GM23338 (cell line): ENCODE measurements at regions not wholly inside any gene's neighbourhood (a gene's known extent, or its start where the extent isn't known, plus 50 kb on each side); places are given as distances from the start of the nearest gene placed in this dataset.

Source experiments
- ATAC-seq: fragments of 200-7000 bp; cut with Tn5 transposase; 3 replicates; pipeline ENCODE4 v1.9.1; 2020
- DNase-seq: peaks from one replicate; pipeline ENCODE4 v3.0.0-alpha.2; 2015; ENCODE audit warnings: low spot score
- H2AFZ ChIP-seq: fragments of 200-600 bp; sonication (generic); 2 replicates; pipeline ENCODE4 v1.8.0; 2016; ENCODE audit warnings: antibody characterized with exemption, mild to moderate bottlenecking, moderate library complexity
- H3F3A ChIP-seq: fragments of 200-600 bp; sonication (generic); replicated peaks from 2 replicates; pipeline ENCODE4 v1.8.0; 2017; ENCODE audit warnings: antibody characterized with exemption, mixed run types, low read depth
- H3K27ac ChIP-seq: fragments of 200-600 bp; sonication (generic); 2 replicates; pipeline ENCODE4 v1.6.1; 2016; ENCODE audit warnings: low read depth
- H3K27me3 ChIP-seq: fragments of 200-600 bp; sonication (generic); 2 replicates; pipeline ENCODE4 v1.8.0; 2016; ENCODE audit warnings: mild to moderate bottlenecking, mixed run types, moderate library complexity; ENCODE audit not compliant: insufficient read depth
- H3K36me3 ChIP-seq: fragments of 200-600 bp; sonication (generic); 2 replicates; pipeline ENCODE4 v1.8.0; 2016; ENCODE audit warnings: mild to moderate bottlenecking; ENCODE audit not compliant: insufficient read depth
- H3K4me1 ChIP-seq: fragments of 200-600 bp; sonication (generic); 2 replicates; pipeline ENCODE4 v1.8.0; 2016; ENCODE audit warnings: mild to moderate bottlenecking, moderate library complexity; ENCODE audit not compliant: insufficient read depth
- H3K4me2 ChIP-seq: fragments of 200-600 bp; sonication (generic); 2 replicates; pipeline ENCODE4 v1.7.1; 2017; ENCODE audit warnings: mixed run types
- H3K4me3 ChIP-seq: fragments of 200-600 bp; sonication (generic); 2 replicates; pipeline ENCODE4 v1.6.1; 2016; ENCODE audit warnings: mixed run types
- H3K79me2 ChIP-seq: fragments of 200-600 bp; sonication (generic); replicated peaks from 2 replicates; pipeline ENCODE4 v1.8.0; 2017; ENCODE audit warnings: mild to moderate bottlenecking; ENCODE audit not compliant: insufficient read depth
- H3K9me2 ChIP-seq: fragments of 200-600 bp; sonication (generic); 2 replicates; pipeline ENCODE4 v1.8.0; 2017; ENCODE audit not compliant: insufficient read depth
- H4K20me1 ChIP-seq: fragments of 200-600 bp; sonication (generic); replicated peaks from 2 replicates; pipeline ENCODE4 v1.8.0; 2017; ENCODE audit warnings: mild to moderate bottlenecking; ENCODE audit not compliant: insufficient read depth
- H3K27ac Mint-ChIP-seq: 2 replicates; pipeline ENCODE4 v1.8.0; 2020; ENCODE audit warnings: inconsistent platforms, mild to moderate bottlenecking, moderate library complexity, mixed read lengths
- H3K27me3 Mint-ChIP-seq: 3 replicates; pipeline ENCODE4 v1.8.0; 2022; ENCODE audit warnings: low read depth, mild to moderate bottlenecking, moderate library complexity, mixed read lengths, inconsistent platforms; ENCODE audit not compliant: insufficient read depth, poor library complexity
- H3K36me3 Mint-ChIP-seq: 3 replicates; pipeline ENCODE4 v1.8.0; 2021; ENCODE audit warnings: low read depth, mild to moderate bottlenecking, inconsistent platforms, moderate library complexity, mixed read lengths
- H3K4me1 Mint-ChIP-seq: 3 replicates; pipeline ENCODE4 v1.8.0; 2020; ENCODE audit warnings: mild to moderate bottlenecking, inconsistent platforms, mixed read lengths
- H3K4me3 Mint-ChIP-seq: 3 replicates; pipeline ENCODE4 v1.8.0; 2021; ENCODE audit warnings: moderate library complexity, mild to moderate bottlenecking, inconsistent platforms, mixed read lengths
- H3K9me3 Mint-ChIP-seq: 3 replicates; pipeline ENCODE4 v1.8.0; 2020; ENCODE audit warnings: moderate library complexity, mild to moderate bottlenecking, inconsistent platforms, mixed read lengths
- CTCF ChIP-seq, 2 experiments: fragments of 200-600 bp in 1 of 2; sonication (generic) in 1 of 2; conservative IDR thresholded peaks; 2 replicates each; pipeline versions ENCODE4 v1.5.1 to v1.6.1; 2016 to 2017; ENCODE audit warnings: antibody characterized with exemption in 2 of 2, low read depth in 2 of 2, mild to moderate bottlenecking in 2 of 2, moderate library complexity in 1 of 2
- ETS1 ChIP-seq: IDR thresholded peaks from 2 replicates; pipeline ENCODE4 v1.6.1; 2016; ENCODE audit warnings: antibody characterized with exemption
- EZH2 ChIP-seq: fragments of 200-600 bp; sonication (generic); IDR thresholded peaks from one replicate; pipeline ENCODE4 v1.8.0; 2017; ENCODE audit warnings: antibody characterized with exemption, mild to moderate bottlenecking, low read depth; ENCODE audit not compliant: unreplicated experiment
- NANOG ChIP-seq: IDR thresholded peaks from 2 replicates; pipeline ENCODE4 v1.6.1; 2016; ENCODE audit warnings: antibody characterized with exemption, borderline replicate concordance
- POLR2AphosphoS5 ChIP-seq: IDR thresholded peaks from 2 replicates; pipeline ENCODE4 v1.6.1; 2016; ENCODE audit warnings: antibody characterized with exemption, low read depth
- STAT1 ChIP-seq: IDR thresholded peaks from one replicate; pipeline ENCODE4 v1.6.1; 2016; ENCODE audit warnings: antibody characterized with exemption; ENCODE audit not compliant: unreplicated experiment

GRCh38 chr1:114337417-114337816 lies 173.6 kb downstream of the TRIM33 start:
- no peaks in the 10 kb centered on the region for H3K9me3 Mint-ChIP-seq
- no peak for ATAC-seq
- TF ChIP-seq STAT1: no peak

GRCh38 chr1:114336360-114336759 lies 174.6 kb downstream of the TRIM33 start:
- no peaks in the 10 kb centered on the region for H4K20me1 ChIP-seq
- no peaks in the 10 kb centered on the region for H3F3A ChIP-seq
- H3K9me2 ChIP-seq: peaks cover 20% of the 10 kb centered on the region
- H3K4me3 ChIP-seq: no peak overlapping the region
- TF ChIP-seq NANOG (no peak), EZH2 (no peak), POLR2AphosphoS5 (no peak)
- DNase-seq (no peak), ATAC-seq (no peak)
- H3K36me3 ChIP-seq: no peaks in the 10 kb centered on the region; the same call in 1 of the 2 replicates
- Mint-ChIP-seq H3K27ac (no peak overlapping the region), H3K4me3 (no peak overlapping the region), H3K36me3 (no peaks in the 10 kb centered on the region), H3K9me3 (no peaks in the 10 kb centered on the region), H3K27me3 (peaks cover 1% of the 10 kb centered on the region), H3K4me1 (no peaks in the 10 kb centered on the region)
- H3K27me3 ChIP-seq: no peaks in the 10 kb centered on the region
- no peaks in the 10 kb centered on the region for H3K4me1 ChIP-seq
- H3K79me2 ChIP-seq: no peaks in the 10 kb centered on the region
- no peak overlapping the region for H3K4me2 ChIP-seq
- H3K27ac ChIP-seq: no peak overlapping the region
- no peak overlapping the region for H2AFZ ChIP-seq

More at GRCh38 chr1:114337417-114337816, 173.6 kb downstream of the TRIM33 start:
- Histone ChIP-seq H3K79me2 (no peaks in the 10 kb centered on the region), H3K4me1 (no peaks in the 10 kb centered on the region), H3K9me2 (peaks cover 20% of the 10 kb centered on the region), H3K4me2 (no peak overlapping the region), H3K27ac (no peak overlapping the region), H3F3A (no peaks in the 10 kb centered on the region), H2AFZ (no peak overlapping the region; the same call in 1 of the 2 replicates), H4K20me1 (no peaks in the 10 kb centered on the region), H3K4me3 (no peak overlapping the region), H3K36me3 (no peaks in the 10 kb centered on the region; the same call in 1 of the 2 replicates), H3K27me3 (no peaks in the 10 kb centered on the region)
- H3K36me3 Mint-ChIP-seq: no peaks in the 10 kb centered on the region
- DNase-seq: no peak
- peaks cover 5% of the 10 kb centered on the region for H3K27me3 Mint-ChIP-seq
- no peak overlapping the region for H3K4me3 Mint-ChIP-seq
- no peaks in the 10 kb centered on the region for H3K4me1 Mint-ChIP-seq
- H3K27ac Mint-ChIP-seq: no peak overlapping the region

- Mint-ChIP-seq H3K36me3 (no peaks in the 10 kb centered on the region), H3K9me3 (no peaks in the 10 kb centered on the region), H3K4me3 (no peak overlapping the region), H3K27me3 (no peaks in the 10 kb centered on the region), H3K27ac (no peak overlapping the region), H3K4me1 (no peaks in the 10 kb centered on the region)
- Histone ChIP-seq H3K4me1 (no peaks in the 10 kb centered on the region), H2AFZ (no peak overlapping the region), H3K27ac (no peak overlapping the region), H3K4me2 (no peak overlapping the region), H3K36me3 (no peaks in the 10 kb centered on the region; the same call in 1 of the 2 replicates), H3K9me2 (peaks cover 20% of the 10 kb centered on the region), H3F3A (no peaks in the 10 kb centered on the region), H3K4me3 (no peak overlapping the region), H3K79me2 (no peaks in the 10 kb centered on the region), H3K27me3 (no peaks in the 10 kb centered on the region), H4K20me1 (no peaks in the 10 kb centered on the region)
- ATAC-seq: no peak
- TF ChIP-seq POLR2AphosphoS5 (no peak), CTCF (conservative IDR thresholded peaks at IDR 0.05; ENCODE audit: low read depth in 2 of 2) (no peak), ETS1 (no peak), EZH2 (no peak), STAT1 (no peak)
- DNase-seq: no peak
Observed at GRCh38 chr1:114335273-114335672, 175.7 kb downstream of the TRIM33 start.
